GM18505 (cell line): ENCODE measurements at regions not wholly inside any gene's neighbourhood (a gene's known extent, or its start where the extent isn't known, plus 50 kb on each side); places are given as distances from the start of the nearest gene placed in this dataset.

Source experiments
- ATAC-seq: cut with Tn5 transposase; IDR thresholded peaks from one replicate; pipeline ENCODE4 v1.9.1; 2021; ENCODE audit not compliant: unreplicated experiment
- POLR2A ChIP-seq: IDR thresholded peaks from 4 replicates; pipeline ENCODE4 v1.6.1; 2011; ENCODE audit warnings: borderline replicate concordance; ENCODE audit not compliant: insufficient read depth, insufficient read length; ENCODE audit errors: extremely low read depth

- no peak for ATAC-seq
Observed at GRCh38 chr6:98467902-98468301, 366.5 kb upstream of the POU3F2 start.

GRCh38 chr6:98469141-98469540 is 365.2 kb upstream of the POU3F2 start:
- TF ChIP-seq POLR2A: no peak
- ATAC-seq: no peak

More at GRCh38 chr6:98467902-98468301, 366.5 kb upstream of the POU3F2 start:
- no peak for TF ChIP-seq POLR2A

GRCh38 chr6:98470821-98471220 is 363.6 kb upstream of the POU3F2 start:
- no peak for ATAC-seq
- no peak for TF ChIP-seq POLR2A

- ATAC-seq: no peak
- TF ChIP-seq POLR2A: no peak
Observed at GRCh38 chr6:98471444-98471843, 362.9 kb upstream of the POU3F2 start.

GRCh38 chr6:98477231-98477630 is 357.1 kb upstream of the POU3F2 start:
- no peak for ATAC-seq
- TF ChIP-seq POLR2A: no peak

- no peak for ATAC-seq
- TF ChIP-seq POLR2A: no peak
Observed at GRCh38 chr6:98484696-98485095, 349.7 kb upstream of the POU3F2 start.

- TF ChIP-seq POLR2A: no peak
- ATAC-seq: no peak
Observed at GRCh38 chr6:98485593-98485992, 348.8 kb upstream of the POU3F2 start.

GRCh38 chr6:98486057-98486456 is 348.3 kb upstream of the POU3F2 start:
- ATAC-seq: no peak
- no peak for TF ChIP-seq POLR2A

- TF ChIP-seq POLR2A: no peak
- ATAC-seq: no peak
Observed at GRCh38 chr6:98487612-98488011, 346.8 kb upstream of the POU3F2 start.

- ATAC-seq: no peak
- no peak for TF ChIP-seq POLR2A
Observed at GRCh38 chr6:98498144-98498775, 336.1 kb upstream of the POU3F2 start.

GRCh38 chr6:98498866-98499265 is 335.5 kb upstream of the POU3F2 start:
- TF ChIP-seq POLR2A: no peak
- no peak for ATAC-seq

GRCh38 chr6:98514073-98514720 is 320.2 kb upstream of the POU3F2 start:
- ATAC-seq: no peak
- TF ChIP-seq POLR2A: no peak

GRCh38 chr6:98514796-98515195 is 319.6 kb upstream of the POU3F2 start:
- TF ChIP-seq POLR2A: no peak
- ATAC-seq: no peak

GRCh38 chr6:98516206-98516605 is 318.2 kb upstream of the POU3F2 start:
- no peak for TF ChIP-seq POLR2A
- no peak for ATAC-seq
